ENCODE measurements at regions not wholly inside any gene's neighbourhood (a gene's known extent, or its start where the extent isn't known, plus 50 kb on each side); places are given as distances from the start of the nearest gene placed in this dataset.

- H3K27ac Mint-ChIP-seq (ENCODE audit: unreplicated experiment), result peak overlapping the region; percentile 90
- Histone ChIP-seq H2AFZ (ENCODE audit: low read depth, low read length) (peak overlapping the region; percentile 82), H3K4me3 (ENCODE audit: insufficient read depth, low read depth, low read length) (no peak overlapping the region), H4K20me1 (ENCODE audit: insufficient read depth, low read length) (no peaks in the 10 kb centered on the region), H3K27ac (ENCODE audit: low read depth, low read length) (peak overlapping the region; percentile 73), H3K9ac (ENCODE audit: low read length) (peak overlapping the region; percentile 58), H3K9me3 (ENCODE audit: insufficient read depth, low read depth, low read length) (no peaks in the 10 kb centered on the region), H3K79me2 (ENCODE audit: insufficient read depth, low read length) (no peaks in the 10 kb centered on the region), H3K36me3 (ENCODE audit: insufficient read depth, low read length) (no peaks in the 10 kb centered on the region), H3K4me2 (ENCODE audit: low read length) (no peak overlapping the region), H3K4me1 (ENCODE audit: insufficient read depth, low read length) (peaks cover 20% of the 10 kb centered on the region), H3K27me3 (ENCODE audit: insufficient read depth, low read length) (no peaks in the 10 kb centered on the region)
- no peak for FAIRE-seq
- H3K27me3 Mint-ChIP-seq (ENCODE audit: low read depth, unreplicated experiment), result no peaks in the 10 kb centered on the region
- no peak for DNase-seq (ENCODE audit: low read depth)
- no peak overlapping the region for H3K4me3 Mint-ChIP-seq (ENCODE audit: unreplicated experiment)
- TF ChIP-seq CTCF (IDR thresholded peaks at IDR 0.05; ENCODE audit: insufficient read depth, low read depth, low read length) (no peak), EZH2 (IDR thresholded peaks at IDR 0.05; ENCODE audit: insufficient read depth, low read length) (no peak)
- peaks cover 27% of the 10 kb centered on the region for H3K4me1 Mint-ChIP-seq (ENCODE audit: low read depth, unreplicated experiment)
- H3K36me3 Mint-ChIP-seq (ENCODE audit: low read depth, unreplicated experiment), result no peaks in the 10 kb centered on the region
- no peaks in the 10 kb centered on the region for H3K9me3 Mint-ChIP-seq (ENCODE audit: unreplicated experiment)
These were observed 68.4 kb upstream of the RPS23 start for GRCh38 chr5:82346399-82347165.

- Mint-ChIP-seq H3K4me1 (ENCODE audit: low read depth, unreplicated experiment) (peaks cover 27% of the 10 kb centered on the region), H3K4me3 (ENCODE audit: unreplicated experiment) (no peak overlapping the region), H3K27me3 (ENCODE audit: low read depth, unreplicated experiment) (no peaks in the 10 kb centered on the region), H3K27ac (ENCODE audit: unreplicated experiment) (no peak overlapping the region), H3K9me3 (ENCODE audit: unreplicated experiment) (no peaks in the 10 kb centered on the region), H3K36me3 (ENCODE audit: low read depth, unreplicated experiment) (no peaks in the 10 kb centered on the region)
- Histone ChIP-seq H3K4me1 (ENCODE audit: insufficient read depth, low read length) (peaks cover 20% of the 10 kb centered on the region), H3K9me3 (ENCODE audit: insufficient read depth, low read depth, low read length) (no peaks in the 10 kb centered on the region), H3K27ac (ENCODE audit: low read depth, low read length) (no peak overlapping the region), H3K9ac (ENCODE audit: low read length) (no peak overlapping the region), H3K27me3 (ENCODE audit: insufficient read depth, low read length) (no peaks in the 10 kb centered on the region), H3K4me3 (ENCODE audit: insufficient read depth, low read depth, low read length) (no peak overlapping the region), H3K4me2 (ENCODE audit: low read length) (no peak overlapping the region), H3K79me2 (ENCODE audit: insufficient read depth, low read length) (no peaks in the 10 kb centered on the region), H3K36me3 (ENCODE audit: insufficient read depth, low read length) (no peaks in the 10 kb centered on the region), H4K20me1 (ENCODE audit: insufficient read depth, low read length) (no peaks in the 10 kb centered on the region), H2AFZ (ENCODE audit: low read depth, low read length) (no peak overlapping the region)
- FAIRE-seq (no peak), DNase-seq (ENCODE audit: low read depth) (no peak)
- no peak for TF ChIP-seq CTCF (IDR thresholded peaks at IDR 0.05; ENCODE audit: insufficient read depth, low read depth, low read length)
- no peak for TF ChIP-seq EZH2 (IDR thresholded peaks at IDR 0.05; ENCODE audit: insufficient read depth, low read length)
These were observed 67.0 kb upstream of the RPS23 start for GRCh38 chr5:82345108-82345507.

- no peak overlapping the region for H3K4me2 ChIP-seq (ENCODE audit: low read length)
- FAIRE-seq, result no peak
- no peaks in the 10 kb centered on the region for H3K79me2 ChIP-seq (ENCODE audit: insufficient read depth, low read length)
- H3K27me3 ChIP-seq (ENCODE audit: insufficient read depth, low read length), result no peaks in the 10 kb centered on the region
- H3K27ac ChIP-seq (ENCODE audit: low read depth, low read length), result no peak overlapping the region
- no peak overlapping the region for H3K9ac ChIP-seq (ENCODE audit: low read length)
- no peaks in the 10 kb centered on the region for H3K9me3 ChIP-seq (ENCODE audit: insufficient read depth, low read depth, low read length)
- Mint-ChIP-seq H3K27me3 (ENCODE audit: low read depth, unreplicated experiment) (no peaks in the 10 kb centered on the region), H3K27ac (ENCODE audit: unreplicated experiment) (no peak overlapping the region), H3K4me3 (ENCODE audit: unreplicated experiment) (no peak overlapping the region), H3K36me3 (ENCODE audit: low read depth, unreplicated experiment) (no peaks in the 10 kb centered on the region), H3K4me1 (ENCODE audit: low read depth, unreplicated experiment) (peaks cover 18% of the 10 kb centered on the region), H3K9me3 (ENCODE audit: unreplicated experiment) (no peaks in the 10 kb centered on the region)
- no peak overlapping the region for H2AFZ ChIP-seq (ENCODE audit: low read depth, low read length)
- H4K20me1 ChIP-seq (ENCODE audit: insufficient read depth, low read length), result no peaks in the 10 kb centered on the region
- no peaks in the 10 kb centered on the region for H3K36me3 ChIP-seq (ENCODE audit: insufficient read depth, low read length)
- no peak for DNase-seq (ENCODE audit: low read depth)
- peaks cover under 1% of the 10 kb centered on the region for H3K4me1 ChIP-seq (ENCODE audit: insufficient read depth, low read length)
- TF ChIP-seq CTCF (IDR thresholded peaks at IDR 0.05; ENCODE audit: insufficient read depth, low read depth, low read length) (no peak), EZH2 (IDR thresholded peaks at IDR 0.05; ENCODE audit: insufficient read depth, low read length) (no peak)
- no peak overlapping the region for H3K4me3 ChIP-seq (ENCODE audit: insufficient read depth, low read depth, low read length)
These were observed 63.2 kb upstream of the RPS23 start for GRCh38 chr5:82341325-82341724.
